Pulmonary artery endothelial cell (primary cell): ENCODE measurements at regions not wholly inside any gene's neighbourhood (a gene's known extent, or its start where the extent isn't known, plus 50 kb on each side); places are given as distances from the start of the nearest gene placed in this dataset.

ENCODE experiments used
- DNase-seq: peaks from one replicate; pipeline ENCODE4 v3.0.0-alpha.2; 2011; ENCODE audit warnings: low read depth, low spot score

DNA sequence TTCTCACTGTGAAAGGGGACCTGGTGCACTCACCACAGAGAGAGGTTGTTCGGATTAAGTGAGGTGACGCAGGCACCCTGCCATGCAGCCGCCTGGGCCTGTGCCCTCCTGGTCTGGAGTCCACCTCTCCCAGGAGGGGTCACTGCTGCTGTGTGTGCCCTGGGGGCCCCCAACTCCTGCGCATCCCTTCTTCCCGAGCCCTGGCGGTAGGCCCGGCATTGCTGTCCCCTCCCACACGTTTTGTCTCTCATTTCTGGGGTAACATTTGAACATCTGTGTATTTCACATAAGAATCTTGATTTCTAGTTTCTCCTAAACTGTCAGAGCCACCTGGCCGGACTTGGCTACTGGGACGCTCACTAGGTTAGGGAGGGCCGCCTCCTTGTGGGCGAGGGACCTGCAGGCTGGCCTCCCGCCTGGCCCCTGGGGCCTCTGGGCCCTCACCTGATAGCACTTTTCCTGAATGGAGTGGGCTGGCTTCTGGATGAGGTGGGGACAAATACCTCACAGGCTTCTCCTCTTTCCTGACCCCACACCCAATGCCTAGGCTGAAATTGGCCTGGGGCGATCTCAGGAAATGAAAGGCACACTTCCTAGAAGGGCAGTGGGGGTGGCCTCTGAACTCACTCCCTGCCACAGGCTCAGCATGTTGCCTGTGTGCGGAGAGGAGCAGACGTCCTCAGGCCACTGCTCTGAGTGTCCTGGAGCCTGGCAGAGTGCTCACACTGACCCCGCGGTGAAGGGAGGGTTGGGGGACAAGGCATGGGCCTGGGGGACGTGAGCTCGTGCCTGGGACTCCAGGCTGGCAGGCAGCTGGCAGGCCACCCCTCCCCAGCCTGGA is 104.2 kb upstream of the PRR23E start:
- no peak for DNase-seq

DNA sequence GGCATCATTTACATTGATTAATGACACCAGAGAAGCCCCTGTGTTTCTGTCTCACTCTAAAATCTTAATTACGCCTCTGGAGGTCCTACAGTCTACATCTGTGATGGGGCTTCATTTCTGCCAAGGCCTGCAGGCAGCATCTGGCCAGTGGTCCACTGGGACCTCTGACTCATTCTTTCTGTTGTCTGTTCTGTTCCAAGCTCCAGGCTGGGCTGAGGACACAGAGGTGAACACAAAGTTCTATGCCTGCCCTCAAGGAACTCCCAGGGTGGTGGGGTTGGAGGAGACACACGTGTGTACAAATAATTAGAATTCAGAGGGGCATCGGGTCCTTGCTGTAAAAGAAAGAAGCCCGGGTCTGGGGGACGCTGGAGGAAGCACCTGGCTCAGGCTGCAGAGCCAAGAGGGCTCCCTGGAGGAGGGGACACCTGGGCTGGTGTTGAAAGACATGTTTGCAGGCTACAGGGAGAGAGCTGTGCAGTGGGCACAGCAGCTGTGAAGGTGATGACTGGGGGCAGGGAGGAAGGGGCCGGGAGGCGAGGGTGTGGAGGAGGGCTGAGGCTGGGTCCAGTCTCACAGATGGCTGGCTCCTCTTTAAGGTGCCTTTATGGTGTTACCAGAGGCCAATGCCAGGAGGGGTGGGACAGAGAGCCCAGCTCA is 103.3 kb upstream of the PRR23E start:
- DNase-seq, result no peak

DNA sequence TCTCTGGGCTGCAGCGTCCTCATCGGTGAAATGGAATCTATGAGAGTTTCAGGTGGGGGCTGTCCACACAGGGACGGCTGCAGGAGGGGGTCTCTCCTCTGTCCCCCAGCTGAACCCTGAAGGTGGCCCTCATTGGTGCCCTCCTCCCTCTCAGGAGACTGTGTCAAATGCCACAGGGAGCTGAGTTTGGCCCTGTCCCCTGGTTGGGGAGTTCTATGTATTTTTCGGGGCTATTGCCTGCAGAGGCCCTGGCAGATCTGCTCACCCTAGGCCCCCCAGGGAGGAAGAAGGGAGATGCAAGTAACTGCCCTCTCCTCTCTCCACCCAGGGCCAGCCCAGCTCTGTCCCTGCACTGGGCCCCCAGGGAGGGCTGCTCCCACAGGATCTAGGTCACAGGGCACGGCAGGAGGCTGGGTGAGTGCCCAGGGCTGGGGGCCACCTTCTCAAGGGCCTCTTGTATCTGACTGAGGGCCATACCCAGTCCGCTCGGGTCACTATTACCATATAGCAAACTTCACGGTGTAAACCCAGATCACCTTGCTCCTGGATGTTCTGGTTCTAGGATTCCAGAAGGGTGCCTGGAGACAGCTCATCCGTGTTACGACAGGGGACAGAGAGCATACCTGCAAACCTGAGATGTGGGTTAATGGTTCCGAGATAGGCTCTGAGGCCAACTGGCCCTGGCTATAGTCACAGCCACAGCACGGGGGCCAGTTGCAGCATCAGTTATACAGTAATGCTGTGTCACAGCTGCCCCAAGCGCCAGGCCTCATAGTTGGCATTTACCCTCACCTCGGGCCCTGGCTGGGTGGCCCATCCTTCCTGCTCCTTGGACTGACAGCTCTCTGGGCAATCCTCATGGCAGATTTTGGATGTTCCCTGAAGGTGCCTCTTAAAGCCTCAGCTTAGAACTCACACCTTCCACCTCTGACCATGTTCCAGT is 102.4 kb upstream of the PRR23E start:
- no peak for DNase-seq

DNA sequence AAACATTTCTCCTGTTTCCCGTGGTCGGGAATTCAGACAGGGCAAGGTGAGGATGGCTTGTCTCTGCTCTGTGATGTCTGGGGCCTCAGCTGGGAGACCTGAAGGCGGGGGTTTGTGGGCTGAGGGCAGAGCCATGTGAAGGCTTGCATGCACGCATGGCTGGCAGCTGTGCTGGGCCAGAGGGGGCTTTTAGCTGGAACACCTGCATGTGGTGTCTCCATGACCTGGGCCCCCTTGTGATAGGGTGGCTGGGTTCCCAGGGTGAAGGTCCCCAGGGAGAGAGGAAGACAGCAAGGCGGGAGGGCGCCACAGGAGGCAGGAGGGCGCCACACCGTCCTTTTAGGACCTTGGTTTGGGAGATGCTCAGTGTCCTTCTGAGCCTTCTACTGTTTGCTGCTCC is 101.6 kb upstream of the PRR23E start:
- no peak for DNase-seq

DNA sequence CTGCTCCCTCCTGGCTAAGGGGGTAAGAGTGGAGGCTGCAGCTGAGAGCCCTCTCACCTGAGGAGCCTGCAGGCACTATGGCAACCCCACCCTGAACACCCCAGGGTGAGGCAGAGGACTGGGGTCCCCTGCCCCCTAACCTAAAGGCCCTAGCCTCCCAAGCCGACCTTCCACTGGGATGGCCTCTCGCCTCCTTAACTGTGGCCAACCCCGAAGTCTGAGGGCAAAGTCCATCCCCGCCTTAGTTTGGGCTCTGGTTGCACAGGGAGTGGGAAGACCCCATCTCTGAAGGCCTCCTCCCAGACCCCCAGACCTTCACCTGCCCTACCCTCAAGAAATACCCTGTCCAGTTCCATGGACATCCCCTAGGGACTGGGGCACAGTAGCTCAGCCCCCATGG is 100.6 kb upstream of the PRR23E start:
- no peak for DNase-seq

DNA sequence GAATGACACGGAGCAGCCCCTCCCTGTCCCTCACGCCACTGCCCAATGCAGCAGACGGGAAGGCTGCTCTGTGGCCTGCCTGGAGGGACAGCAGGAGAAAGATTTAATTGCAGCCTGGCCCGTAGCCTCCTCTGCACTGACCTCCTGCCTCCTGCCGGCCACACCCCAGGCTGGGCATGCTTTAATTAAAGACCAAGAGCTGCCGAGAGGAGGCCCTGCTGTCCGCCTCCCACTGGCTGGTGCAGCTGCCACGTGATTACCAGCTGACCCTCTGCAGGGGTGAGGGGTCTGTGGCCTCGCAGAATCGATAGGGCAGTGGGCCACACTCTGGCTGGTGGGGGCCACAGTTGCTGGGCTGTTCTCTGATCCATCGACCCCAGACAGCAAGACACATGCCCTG is 100.2 kb upstream of the PRR23E start:
- no peak for DNase-seq

DNA sequence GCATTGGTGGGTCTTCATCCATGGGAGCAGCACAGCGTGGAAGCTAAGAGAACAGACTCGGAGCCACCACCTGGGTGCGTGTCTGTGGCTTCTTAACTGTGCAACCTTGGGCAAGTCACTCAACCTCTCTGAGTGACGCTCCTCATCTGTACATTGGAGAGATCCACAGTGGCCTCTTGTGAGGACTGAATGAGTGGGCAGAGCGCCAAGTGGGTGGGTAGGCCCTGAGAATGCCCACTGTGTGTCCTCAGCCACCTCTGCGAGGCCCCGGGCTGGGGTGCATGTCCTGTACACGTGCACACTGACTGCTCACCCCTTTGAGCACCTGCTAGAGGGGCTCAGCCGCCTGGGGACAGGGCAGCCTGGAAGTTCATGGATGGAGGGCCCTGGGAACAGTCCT is 99.6 kb upstream of the PRR23E start:
- no peak for DNase-seq

DNA sequence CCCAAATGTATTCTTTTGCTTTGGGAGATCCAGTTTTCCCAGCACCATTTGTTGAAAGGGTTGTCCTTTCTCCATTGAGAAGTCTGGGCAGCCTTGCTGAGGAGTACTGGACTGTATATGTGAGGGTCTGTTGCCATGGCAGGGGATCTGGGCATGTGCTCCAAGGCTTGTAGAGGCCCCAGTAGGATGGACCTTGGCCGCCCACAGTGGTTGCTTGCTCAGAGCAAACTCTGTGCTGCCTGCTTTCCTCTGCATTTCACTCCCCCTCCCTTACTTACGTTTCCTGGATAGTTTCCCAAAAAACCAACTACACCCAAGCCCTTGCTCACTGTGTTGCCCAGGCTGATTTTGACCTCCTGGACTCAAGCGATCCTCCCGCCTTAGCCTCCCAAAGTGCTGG is 97.2 kb upstream of the PRR23E start:
- no peak for DNase-seq

DNA sequence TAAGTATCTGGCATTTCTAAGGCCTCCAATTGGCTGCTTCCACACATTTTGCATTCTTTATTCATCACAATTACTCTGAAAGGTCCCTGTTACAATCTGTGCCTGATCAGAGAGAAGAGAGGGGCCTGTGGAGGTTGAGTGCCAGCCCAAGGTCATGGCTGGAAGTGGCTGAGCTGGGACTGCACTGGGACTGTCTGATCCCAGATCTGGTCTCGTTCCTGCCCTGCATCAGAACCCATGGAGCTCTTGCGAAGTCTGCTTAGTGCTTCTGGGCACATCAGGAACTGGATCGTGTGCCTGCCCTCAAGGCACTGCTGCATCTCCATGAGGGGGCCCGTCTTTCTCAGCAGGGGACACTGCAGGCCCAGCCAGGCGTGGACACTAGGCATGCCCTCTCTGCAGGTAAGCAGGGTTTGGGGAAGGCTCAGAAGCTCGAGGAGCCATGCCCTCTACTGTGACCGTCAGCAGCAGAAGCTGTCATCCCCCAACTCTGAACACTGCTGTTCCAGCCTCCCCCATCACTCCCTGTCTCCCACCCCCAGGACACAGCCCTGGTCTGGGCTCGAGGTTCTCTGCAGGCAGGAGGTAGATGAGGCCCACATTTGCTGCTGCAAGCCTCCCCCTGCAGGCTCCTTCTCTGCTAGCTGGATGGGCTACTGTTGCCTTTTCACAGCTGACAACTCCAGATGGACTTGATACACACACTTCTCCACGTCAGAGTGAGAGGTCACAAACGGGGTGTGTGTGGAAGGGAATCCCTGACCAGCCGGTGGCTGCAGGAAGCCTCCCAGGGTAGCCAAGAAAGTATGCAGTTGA is 96.5 kb upstream of the PRR23E start:
- no peak for DNase-seq

DNA sequence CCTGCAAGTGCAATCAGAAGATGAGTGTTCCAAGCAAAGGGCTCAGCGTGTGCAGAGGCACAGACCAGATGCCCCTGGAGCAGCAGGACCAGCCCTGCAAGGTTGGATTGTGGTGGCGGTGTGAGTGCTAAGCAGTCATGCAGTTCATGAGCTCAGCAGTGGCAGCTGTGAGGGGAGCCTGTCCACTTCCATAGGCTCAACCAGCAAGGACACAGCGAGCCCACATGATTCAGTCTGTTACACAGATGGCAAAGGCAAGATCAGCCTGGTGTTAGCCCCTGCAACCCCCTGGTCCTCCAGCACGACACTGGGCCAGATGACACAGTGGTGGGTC is 95.9 kb upstream of the PRR23E start:
- DNase-seq, result no peak

DNA sequence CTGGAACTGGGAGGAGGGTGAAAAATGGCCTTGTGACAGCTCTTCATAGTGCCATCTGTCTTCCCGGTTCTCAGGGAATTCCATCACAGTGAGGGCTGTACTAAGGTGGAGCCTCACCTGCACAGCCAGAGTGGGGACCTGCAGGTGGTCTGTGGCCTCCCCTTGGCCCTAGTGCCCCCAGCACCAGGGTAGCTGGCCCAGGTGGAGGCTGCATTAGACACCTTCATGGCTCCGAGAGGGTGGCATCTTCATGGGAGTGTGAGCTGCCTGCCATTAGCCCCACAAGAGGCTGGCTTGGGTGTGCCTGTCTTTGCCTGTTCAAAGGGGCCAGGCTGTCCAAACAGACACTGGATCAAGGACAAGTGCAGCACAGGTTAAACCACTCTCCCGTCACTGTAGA is 95.5 kb upstream of the PRR23E start:
- DNase-seq, result no peak

DNA sequence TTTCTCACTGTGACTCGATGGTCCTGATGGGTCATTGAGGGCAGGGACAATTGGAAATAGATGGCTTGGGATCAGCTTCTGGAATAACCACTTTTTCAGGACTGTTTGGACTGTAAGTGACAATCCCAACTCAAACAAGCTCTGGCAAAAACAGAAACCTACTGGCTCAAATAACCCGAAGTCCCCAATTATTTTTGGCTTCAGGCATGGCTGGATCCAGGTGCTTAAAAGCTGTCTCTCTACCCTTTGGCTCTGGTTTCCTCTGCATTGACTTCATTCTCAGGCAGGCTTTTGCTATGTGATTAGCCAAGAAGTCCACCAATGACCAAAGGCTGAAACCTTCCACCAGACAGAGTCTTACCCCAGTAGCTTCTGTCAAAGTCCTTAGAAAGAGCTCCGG is 92.9 kb upstream of the PRR23E start:
- DNase-seq, result no peak

DNA sequence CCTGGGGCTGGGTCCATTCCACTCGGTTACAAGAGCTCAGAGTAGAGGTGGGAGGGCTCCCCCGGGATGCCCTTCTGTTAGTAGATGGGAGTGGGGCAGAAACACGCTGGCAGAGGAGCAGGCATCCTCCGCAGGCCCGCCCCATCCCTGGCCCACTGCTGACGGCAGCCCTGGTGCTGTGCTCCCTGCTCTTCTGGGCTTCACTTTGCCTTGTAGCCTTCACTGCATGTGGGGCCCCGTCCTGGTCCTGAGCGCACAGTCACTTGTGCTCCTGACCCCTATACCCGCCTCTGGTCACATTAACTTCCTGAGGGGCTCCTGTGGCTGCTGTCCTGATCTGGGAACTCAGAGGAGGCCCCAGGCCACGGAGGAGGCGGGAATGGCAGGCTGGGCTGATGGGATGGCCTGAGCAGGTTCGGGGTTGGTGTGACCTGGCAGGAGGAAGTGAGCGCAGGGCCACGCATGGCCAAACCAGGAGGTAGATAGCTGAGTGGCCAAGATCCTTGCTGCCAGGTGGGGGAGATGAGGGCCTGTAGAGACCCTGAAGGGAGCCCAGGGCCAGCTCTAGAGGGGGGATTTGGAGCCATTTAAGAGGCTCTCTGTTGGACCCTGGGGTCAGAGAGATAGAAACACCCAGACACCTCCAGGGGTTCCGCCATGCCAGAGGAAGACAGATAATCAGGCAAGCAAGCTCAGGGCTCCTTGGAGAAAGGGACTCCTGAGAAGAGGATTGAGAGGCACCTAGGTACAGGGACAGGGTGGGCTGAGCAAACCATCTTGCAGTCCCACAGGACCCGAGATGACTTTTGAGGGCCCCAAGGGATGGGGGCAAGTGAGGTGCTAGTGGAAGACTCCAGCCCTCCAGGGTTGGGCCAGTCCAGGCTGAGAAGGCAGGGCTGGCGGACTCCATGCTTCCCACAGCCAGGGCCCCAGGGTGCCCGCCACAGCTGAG is 92.2 kb upstream of the PRR23E start:
- no peak for DNase-seq

DNA sequence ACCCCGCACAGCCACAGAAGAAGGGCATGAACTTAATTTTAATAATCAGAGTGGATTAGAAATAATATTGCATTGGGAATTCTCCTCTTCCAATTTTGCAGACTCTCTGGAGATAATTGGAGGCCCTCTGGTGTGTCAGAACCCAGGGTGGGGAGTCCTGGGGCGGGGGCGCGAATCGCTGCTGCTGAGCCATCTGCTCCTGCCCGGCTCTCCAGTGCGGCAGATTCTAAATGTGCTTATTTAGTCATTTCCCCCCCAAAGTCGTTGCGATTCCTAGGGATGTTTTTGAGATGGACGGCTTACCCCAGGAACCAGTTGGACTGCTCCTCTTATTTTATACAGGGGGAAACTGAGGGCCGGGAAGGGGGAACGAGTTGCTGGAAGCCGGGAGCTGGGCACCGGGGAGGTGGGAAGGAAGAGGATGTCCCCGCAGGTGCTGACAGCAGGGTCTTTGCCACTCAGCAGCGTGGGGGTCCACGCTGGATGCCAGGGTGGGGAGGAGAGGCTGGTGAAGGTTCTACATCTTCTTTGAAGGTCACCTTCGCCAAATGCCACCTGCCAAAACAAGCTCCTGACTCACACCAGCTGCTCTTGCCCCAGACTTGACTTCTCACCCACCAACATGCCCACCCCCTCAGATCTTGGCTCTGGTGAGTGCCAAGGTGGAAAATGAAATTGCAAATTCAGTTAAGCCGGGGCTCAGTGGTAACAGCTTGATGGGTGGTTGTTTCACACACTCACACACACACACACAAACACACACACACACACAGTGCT is 91.3 kb upstream of the PRR23E start:
- no peak for DNase-seq

DNA sequence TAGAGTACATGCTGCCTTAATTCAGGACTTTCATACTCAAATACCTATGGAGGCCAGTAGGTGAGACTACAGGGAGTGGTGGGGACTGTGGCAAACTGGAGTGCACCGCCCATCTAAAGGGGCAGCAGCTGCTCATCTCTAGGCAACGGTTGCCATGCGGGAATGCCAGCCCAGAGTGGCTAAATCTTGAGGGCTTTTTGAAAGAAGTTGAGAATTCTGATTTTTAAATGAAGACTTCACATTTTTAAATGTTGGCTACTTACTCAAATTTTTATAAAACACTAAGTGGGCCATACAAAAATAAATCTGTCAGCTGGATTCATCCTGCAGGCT is 90.8 kb upstream of the PRR23E start:
- no peak for DNase-seq

DNA sequence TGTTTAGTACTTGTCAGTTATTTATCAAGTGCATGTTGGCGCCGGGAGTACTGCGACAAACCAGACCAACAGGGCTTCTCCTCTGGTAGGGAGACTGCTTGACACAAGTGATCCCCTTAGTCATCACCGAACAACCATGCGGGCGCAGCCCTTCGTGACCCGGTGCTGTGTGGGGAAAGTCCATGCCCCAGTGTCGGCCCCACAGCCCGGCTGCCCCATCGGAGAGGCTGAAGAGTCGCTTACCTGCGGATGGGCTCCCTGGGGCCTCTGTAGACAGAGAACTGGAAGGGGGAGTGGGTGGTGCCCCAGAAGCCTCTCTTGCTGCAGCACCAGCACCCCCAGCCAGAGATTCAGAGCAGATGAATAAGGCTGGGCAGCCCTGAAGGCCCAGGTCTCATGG is 90.3 kb upstream of the PRR23E start:
- no peak for DNase-seq

DNA sequence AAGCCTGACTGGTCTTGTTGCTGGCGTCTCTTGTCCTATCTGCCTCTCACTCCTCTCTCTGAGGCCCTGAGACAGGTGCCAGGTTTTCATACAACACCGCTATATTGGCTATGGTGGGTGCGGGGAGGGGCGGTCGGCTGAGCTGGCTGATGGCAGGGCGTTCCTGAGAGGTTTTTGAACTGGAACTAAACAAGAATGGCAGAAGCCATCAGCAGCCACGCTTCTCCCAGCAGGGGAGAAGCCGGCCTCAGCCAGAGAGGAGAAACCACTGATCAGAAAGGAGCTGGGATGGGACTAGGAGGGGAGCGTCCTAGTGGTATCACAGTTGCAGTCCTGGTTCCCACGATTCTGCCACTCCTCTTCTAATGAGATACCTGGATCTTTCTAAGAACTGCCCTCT is 89.9 kb upstream of the PRR23E start:
- no peak for DNase-seq

DNA sequence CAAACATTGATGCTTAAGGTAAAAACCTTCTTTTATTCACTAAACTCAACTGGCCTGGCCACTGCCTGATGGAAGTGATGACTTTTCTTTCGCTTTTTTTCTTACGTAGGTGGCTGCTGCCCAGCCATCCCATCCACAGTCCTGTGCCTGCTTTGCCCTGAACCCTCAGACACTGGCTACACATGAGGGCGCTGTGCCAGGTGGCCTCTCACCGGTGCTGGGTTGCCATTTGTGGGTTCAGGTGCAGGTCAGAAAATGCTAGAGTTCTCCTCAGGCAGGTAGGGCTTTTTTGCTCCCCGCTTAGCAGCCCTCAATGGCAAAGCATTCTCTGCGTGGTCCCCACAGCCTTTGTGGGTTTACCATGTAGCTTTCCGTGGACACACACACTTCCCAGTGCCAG is 88.3 kb upstream of the PRR23E start:
- DNase-seq, result no peak

DNA sequence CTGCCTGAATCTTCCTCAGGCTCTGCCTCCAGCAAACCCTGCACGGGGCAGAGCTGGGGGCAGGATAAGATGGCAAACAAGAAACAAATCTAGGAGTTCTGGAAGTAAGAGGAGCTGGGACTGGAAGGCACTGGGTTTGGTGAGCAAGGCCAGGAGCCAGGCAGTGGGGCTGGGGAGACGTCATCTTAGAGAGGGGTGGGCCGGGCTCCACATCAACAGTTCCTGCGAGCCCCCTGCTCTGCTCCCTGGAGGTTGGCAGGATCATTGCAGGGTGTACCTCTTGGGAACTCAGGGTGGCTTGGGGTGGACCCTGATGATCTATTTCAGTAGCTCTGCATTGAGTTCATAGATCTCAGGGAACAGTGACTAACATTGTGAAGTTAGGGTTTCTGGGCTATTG is 87.3 kb upstream of the PRR23E start:
- no peak for DNase-seq

DNA sequence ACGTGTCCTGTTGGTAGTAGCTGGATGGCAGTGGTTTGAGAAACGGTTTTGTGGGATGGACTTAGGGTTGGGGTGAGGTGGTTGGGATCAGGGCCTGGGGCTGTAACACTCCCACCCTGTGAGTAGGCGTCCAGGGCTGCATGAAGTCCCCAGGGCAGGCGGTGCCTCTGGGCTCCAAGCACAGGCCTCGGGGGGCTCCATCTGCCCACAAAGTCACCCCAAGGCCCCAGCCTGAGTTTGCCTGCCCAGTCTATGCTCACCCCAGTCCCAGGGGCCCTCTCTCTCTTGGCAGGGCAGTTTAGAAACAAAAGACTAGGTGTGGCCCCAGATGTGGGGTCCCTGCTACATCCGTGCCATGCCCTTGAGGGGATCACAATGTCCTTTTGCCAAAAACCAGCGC is 86.9 kb upstream of the PRR23E start:
- DNase-seq, result no peak
